ENCODE measurements at regions not wholly inside any gene's neighbourhood (a gene's known extent, or its start where the extent isn't known, plus 50 kb on each side); places are given as distances from the start of the nearest gene placed in this dataset.
"Not testable (repeated sequence)": the region's sequence is repeated elsewhere in the genome, so short reads cannot be mapped to it uniquely, and the experiment has no call there.

- DNase-seq: no peak
These were observed 108.4 kb upstream of the SLC6A11 start for GRCh38 chr3:10707400-10708215.

DNA sequence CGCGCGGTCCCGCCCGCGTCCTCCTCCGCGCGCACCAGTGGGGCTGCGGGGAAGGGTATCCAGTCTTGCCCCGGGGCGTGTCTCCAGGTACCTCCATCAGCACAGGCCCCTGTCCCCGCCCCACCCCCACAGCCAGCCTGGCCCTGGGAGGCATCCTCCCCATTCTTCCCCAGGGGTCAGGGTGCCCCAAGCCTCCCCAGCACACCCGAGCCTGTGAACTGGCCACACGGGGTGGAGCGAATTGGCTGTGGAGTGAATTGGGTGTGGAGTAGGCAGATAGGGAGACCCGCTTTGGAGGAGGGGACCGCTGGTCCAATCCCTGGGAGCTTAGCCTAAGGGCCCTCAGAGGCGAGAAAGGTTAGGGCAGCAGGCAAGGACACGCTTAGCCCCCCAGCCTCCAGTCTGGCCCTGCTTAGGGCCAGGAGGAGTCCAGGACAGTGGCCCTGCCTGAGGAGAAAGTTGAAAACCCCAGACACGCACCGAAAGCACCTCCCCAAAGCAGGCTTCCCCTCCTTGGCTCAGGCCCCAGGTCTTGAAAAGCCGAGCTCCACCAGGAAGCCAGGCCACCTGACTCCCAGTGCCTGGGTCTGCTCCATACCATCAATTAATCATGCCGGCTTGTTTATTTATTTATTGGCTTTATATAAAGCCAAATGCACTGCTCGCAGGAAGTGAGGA is 107.7 kb upstream of the SLC6A11 start:
- no peak for DNase-seq

DNA sequence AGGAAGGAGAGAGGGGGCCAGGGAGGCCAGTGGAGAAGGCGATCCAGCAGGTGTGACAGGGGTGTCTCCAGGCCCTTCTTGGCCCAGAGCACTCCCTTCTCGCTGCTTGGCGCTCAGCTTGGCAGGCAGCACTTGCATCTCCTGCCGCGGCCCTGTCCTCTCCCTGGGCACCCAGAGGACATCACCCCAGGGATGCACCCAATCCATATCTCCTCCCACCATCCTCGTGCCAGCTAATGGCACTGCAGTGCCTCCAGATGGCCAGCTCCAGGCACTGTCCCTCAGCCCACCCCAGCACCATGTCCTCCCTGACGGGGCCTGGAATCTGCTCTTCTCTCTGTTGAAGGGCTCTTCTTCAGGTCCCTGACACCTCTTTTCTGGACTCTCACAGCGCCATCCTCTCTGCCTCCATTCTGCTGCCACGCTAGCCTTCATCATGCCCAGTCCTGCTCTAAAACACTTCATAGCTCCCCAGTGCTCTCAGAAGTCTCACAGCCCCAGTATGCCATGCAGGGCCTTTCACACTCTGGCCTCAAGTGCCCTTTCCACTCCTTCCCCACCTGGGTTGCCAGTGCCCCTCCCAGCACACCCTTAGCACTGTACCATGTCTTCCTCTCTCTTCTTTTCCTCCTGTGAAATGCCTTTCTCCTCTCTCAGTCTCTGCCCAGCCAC is 106.8 kb upstream of the SLC6A11 start:
- no peak for DNase-seq

GRCh38 chr3:10712121-10712520 is 103.9 kb upstream of the SLC6A11 start:
- no peak for DNase-seq

- no peak for DNase-seq
These were observed 102.4 kb upstream of the SLC6A11 start for GRCh38 chr3:10713656-10714055.

- DNase-seq: no peak
These were observed 100.1 kb upstream of the SLC6A11 start for GRCh38 chr3:10715886-10716285.

DNA sequence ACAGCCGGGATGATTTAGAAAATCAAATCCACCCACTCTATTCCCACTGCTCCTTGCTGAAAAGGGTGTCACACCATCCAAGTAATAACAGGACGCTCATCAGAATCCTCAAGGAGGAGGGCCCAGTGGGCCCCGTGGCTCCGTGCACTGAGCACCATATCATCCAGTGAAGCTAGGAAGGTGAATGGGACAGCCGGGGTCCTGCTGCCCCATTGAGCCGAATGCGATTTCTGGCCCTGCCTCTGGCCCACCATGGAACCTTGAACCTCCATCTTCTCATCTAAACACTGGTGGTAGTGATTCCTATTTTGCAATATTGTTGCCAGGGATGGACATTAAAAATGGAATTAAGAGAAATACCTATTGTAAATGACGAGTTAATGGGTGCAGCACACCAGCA is 99.1 kb upstream of the SLC6A11 start:
- DNase-seq: no peak

GRCh38 chr3:10717756-10718155 is 98.3 kb upstream of the SLC6A11 start:
- DNase-seq: no peak

GRCh38 chr3:10721101-10721500 is 94.9 kb upstream of the SLC6A11 start:
- DNase-seq: no peak

GRCh38 chr3:10722911-10723310 is 93.1 kb upstream of the SLC6A11 start:
- DNase-seq: no peak

DNA sequence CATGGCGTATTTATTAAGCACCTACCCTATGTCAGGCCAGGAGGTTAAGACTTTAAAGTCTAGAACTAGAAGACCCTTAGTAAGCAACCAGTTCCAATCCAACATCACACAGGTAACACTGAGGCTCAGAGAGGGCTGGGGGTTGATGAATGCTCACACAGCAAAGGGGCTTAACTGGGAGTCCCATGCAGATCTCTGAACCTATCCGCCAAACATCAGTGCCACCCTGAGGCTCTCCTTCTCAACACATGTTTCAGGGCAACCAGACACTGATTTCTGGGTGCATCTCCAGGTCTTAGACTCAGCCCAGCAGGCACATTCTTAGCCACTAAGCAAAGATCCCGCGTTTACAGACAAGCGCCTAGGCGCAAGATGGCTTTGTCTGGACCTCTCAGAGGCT is 92.0 kb upstream of the SLC6A11 start:
- DNase-seq: no peak

GRCh38 chr3:10725067-10725466 is 91.0 kb upstream of the SLC6A11 start:
- no peak for DNase-seq

- DNase-seq: no peak
These were observed 90.2 kb upstream of the SLC6A11 start for GRCh38 chr3:10725846-10726245.

DNA sequence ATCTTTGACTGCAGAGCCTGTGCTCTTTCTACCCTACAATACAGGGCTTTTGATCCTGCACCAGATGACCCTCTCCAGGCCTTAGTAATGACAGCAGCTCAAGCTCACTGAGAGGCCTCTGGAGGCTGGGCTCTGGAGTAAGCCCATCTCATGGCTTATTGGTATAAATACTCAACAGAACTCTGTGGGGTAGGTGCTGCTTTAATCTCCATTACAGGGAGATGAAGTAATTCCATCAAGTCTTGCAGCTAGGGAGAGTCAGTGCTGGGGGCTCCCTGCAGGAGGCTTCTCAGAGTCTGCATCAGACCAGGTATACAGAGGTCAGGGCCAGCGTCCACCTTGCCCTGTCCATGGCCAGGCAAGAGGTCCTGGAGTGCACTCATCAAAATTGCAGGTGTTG is 89.2 kb upstream of the SLC6A11 start:
- no peak for DNase-seq

DNA sequence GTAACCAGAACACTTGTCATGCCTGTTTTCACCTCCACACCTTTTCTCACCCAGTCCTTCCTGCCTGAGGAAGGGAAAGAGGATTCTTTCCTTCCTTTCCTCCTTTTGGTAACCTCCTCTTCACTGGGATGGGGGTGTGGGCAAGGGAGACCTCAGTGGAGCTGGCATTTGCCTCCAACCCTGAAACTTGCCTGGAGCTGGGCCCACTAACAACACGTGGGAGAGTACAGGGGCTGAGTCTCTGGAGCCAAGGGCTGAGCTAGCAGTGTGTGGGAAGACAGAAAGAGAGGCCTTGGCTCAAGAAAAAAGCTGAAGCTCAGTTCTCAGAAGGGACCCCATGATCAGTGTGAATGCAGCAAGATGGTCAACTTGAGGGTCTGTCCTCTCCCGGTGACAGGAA is 86.6 kb upstream of the SLC6A11 start:
- DNase-seq: no peak

GRCh38 chr3:10732292-10732691 is 83.7 kb upstream of the SLC6A11 start:
- no peak for DNase-seq

DNA sequence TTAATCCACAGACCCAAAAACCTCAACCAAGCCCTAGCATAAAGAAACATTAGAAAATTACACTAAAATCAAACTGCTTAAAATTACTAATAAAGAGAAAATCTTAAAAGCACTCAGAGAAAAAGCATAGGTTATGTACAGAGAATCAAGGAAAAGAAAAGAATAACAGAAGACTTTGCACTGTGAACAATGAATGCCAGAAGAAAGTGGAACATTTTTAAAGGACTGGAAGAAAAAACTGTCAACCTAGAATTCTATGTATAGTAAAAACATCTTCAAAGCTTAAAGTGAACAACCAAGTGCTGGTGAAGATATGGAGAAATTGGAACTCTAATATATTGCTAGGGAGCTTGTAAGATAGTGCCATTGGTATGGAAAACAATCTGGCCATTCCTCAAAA is 82.7 kb upstream of the SLC6A11 start:
- no peak for DNase-seq

DNA sequence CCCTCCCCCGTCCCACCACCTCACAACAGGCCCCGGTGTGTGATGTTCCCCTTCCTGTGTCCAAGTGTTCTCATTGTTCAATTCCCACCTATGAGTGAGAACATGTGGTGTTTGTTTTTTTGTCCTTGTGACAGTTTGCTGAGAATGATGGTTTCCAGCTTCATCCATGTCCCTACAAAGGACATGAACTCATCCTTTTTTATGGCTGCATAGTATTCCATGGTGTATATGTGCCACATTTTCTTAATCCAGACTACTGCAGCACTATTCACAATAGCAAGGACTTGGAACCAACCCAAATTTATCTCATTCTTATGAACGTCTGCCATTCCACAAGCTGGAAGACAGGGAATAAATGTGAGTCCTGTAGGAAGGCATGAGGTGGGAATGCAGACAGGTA is 79.6 kb upstream of the SLC6A11 start:
- DNase-seq: not testable (repeated sequence)

DNA sequence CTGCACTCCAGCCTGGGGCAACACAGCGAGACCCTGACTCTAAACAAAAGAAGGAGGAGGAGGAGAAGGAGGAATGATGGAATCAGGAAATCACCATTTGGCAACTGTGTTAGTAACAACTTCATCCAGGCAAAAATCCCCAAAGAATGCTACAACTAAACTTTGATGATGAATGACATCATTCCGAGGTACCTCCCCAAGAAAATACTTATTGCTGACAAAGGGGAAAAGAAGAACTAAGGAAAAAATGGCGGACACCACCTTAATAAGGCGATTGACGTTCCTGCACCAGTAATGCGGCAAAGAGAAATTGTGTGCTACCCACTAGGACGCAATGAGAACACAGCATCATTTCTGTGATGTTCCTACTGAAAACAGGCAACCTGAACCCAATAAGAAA is 78.2 kb upstream of the SLC6A11 start:
- DNase-seq: no peak

DNA sequence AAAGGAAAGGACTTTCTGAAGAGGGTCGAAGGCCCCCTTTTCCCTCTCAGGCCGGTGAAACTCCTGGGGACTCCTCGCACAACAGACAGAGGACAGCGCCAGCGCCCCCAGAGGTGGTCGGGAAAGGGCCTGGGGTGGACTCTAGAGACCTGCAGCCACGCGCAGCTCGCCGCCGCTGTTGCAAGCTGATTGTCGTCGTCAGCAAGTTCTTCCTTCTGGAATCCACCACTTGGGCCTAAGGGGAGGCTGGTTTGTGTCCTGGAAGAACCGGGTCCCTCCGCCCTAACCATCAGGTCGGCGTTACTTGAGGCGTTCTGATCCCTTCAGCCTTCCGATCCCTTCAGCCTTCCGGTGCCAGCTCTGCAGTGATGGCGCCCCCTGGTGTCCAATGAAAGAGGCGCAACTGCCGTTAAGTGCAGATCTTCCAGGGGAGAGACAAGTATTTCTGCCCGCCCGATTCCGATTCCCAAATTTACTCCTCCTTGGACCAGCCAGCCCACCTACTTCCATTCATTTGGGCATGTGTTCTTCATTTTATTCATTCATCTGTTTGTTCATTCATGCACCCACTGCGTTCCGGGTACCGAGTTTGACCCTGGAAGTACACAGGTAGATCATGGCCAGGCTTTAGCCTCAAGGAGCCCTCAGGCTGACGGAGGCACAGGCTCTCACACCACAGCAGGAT is 77.2 kb upstream of the SLC6A11 start:
- no peak for DNase-seq

- no peak for DNase-seq
These were observed 75.1 kb upstream of the SLC6A11 start for GRCh38 chr3:10740954-10741353.

GRCh38 chr3:10741891-10742671 is 73.9 kb upstream of the SLC6A11 start:
- no peak for DNase-seq

All from DMS153 (cell line).